ENCODE measurements at regions not wholly inside any gene's neighbourhood (a gene's known extent, or its start where the extent isn't known, plus 50 kb on each side); places are given as distances from the start of the nearest gene placed in this dataset.

DNA sequence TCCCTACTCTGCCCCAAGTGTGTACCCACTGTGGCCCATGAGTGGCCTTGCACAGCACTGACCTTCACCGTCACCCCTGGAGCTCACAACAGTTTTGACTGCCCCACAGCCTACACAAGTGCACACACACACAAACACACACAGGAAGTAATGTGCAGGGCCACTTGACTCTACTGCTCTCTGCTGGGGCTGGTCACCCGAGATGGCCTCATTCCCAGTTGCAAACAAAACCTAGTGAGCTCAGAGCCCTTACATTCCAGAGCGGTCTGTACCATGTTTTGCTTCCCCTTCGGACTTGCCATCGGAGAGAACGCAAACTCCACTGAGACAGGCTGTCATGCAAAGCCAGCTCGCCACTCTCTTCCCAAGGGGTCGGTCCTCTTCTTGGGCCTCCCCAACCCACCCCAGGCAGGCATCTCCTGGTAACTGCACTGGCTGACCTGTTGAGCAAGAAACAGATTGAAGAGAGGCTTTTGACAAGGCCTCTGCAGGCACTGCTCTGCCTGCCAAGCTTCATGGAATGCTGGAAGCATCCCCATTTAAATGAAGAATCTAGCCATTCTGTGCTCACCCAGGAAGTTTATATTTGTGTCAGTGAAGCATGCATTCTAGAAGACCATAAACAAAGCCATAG, 232.0 kb upstream of the IGF1R start:
- H3K9ac ChIP-seq (ENCODE audit: insufficient read depth in 1 of 2, low read depth in 2 of 2, low read length in 2 of 2): no peak overlapping the region
- in situ Hi-C loops (cut with MboI): loop anchor here (10.0 kb wide), 1 partner anchor 112 kb away; no protein-coding TSS in a partner anchor
- TF ChIP-seq CBFA2T2 (conservative IDR thresholded peaks at IDR 0.05) (no peak), STAG1 (CRISPR knock-in tag; IDR thresholded peaks at IDR 0.05; ENCODE audit: borderline replicate concordance) (no peak), POLR2G (IDR thresholded peaks at IDR 0.05; ENCODE audit: low read depth, low read length) (no peak), ZC3H4 (CRISPR knock-in tag; IDR thresholded peaks at IDR 0.05; ENCODE audit: borderline replicate concordance) (no peak), DNMT1 (IDR thresholded peaks at IDR 0.05) (no peak), ETV1 (tag; conservative IDR thresholded peaks at IDR 0.05; ENCODE audit: low read depth) (no peak), ZSCAN32 (CRISPR knock-in tag; IDR thresholded peaks at IDR 0.05) (no peak), ATF1 (CRISPR knock-in tag; IDR thresholded peaks at IDR 0.05) (no peak), ATF1 (tag; IDR thresholded peaks at IDR 0.05) (no peak), OTX1 (CRISPR knock-in tag; IDR thresholded peaks at IDR 0.05) (no peak), NFATC3 (IDR thresholded peaks at IDR 0.05) (no peak), ZSCAN29 (IDR thresholded peaks at IDR 0.05) (no peak)
- TF ChIP-seq, protein P1, sequence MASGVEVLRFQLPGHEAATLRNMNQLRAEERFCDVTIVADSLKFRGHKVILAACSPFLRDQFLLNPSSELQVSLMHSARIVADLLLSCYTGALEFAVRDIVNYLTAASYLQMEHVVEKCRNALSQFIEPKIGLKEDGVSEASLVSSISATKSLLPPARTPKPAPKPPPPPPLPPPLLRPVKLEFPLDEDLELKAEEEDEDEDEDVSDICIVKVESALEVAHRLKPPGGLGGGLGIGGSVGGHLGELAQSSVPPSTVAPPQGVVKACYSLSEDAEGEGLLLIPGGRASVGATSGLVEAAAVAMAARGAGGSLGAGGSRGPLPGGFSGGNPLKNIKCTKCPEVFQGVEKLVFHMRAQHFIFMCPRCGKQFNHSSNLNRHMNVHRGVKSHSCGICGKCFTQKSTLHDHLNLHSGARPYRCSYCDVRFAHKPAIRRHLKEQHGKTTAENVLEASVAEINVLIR (CRISPR knock-in tag; IDR thresholded peaks at IDR 0.05): no peak
- TF ChIP-seq, protein P2, sequence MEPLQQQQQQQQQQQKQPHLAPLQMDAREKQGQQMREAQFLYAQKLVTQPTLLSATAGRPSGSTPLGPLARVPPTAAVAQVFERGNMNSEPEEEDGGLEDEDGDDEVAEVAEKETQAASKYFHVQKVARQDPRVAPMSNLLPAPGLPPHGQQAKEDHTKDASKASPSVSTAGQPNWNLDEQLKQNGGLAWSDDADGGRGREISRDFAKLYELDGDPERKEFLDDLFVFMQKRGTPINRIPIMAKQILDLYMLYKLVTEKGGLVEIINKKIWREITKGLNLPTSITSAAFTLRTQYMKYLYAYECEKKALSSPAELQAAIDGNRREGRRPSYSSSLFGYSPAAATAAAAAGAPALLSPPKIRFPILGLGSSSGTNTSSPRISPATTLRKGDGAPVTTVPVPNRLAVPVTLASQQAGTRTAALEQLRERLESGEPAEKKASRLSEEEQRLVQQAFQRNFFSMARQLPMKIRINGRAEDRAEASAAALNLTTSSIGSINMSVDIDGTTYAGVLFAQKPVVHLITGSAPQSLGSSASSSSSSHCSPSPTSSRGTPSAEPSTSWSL (CRISPR knock-in tag; IDR thresholded peaks at IDR 0.05; ENCODE audit: borderline replicate concordance): no peak
- TF ChIP-seq, protein P3, sequence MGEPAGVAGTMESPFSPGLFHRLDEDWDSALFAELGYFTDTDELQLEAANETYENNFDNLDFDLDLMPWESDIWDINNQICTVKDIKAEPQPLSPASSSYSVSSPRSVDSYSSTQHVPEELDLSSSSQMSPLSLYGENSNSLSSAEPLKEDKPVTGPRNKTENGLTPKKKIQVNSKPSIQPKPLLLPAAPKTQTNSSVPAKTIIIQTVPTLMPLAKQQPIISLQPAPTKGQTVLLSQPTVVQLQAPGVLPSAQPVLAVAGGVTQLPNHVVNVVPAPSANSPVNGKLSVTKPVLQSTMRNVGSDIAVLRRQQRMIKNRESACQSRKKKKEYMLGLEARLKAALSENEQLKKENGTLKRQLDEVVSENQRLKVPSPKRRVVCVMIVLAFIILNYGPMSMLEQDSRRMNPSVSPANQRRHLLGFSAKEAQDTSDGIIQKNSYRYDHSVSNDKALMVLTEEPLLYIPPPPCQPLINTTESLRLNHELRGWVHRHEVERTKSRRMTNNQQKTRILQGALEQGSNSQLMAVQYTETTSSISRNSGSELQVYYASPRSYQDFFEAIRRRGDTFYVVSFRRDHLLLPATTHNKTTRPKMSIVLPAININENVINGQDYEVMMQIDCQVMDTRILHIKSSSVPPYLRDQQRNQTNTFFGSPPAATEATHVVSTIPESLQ (CRISPR knock-in tag; IDR thresholded peaks at IDR 0.05): no peak
- TF ChIP-seq, protein P4, sequence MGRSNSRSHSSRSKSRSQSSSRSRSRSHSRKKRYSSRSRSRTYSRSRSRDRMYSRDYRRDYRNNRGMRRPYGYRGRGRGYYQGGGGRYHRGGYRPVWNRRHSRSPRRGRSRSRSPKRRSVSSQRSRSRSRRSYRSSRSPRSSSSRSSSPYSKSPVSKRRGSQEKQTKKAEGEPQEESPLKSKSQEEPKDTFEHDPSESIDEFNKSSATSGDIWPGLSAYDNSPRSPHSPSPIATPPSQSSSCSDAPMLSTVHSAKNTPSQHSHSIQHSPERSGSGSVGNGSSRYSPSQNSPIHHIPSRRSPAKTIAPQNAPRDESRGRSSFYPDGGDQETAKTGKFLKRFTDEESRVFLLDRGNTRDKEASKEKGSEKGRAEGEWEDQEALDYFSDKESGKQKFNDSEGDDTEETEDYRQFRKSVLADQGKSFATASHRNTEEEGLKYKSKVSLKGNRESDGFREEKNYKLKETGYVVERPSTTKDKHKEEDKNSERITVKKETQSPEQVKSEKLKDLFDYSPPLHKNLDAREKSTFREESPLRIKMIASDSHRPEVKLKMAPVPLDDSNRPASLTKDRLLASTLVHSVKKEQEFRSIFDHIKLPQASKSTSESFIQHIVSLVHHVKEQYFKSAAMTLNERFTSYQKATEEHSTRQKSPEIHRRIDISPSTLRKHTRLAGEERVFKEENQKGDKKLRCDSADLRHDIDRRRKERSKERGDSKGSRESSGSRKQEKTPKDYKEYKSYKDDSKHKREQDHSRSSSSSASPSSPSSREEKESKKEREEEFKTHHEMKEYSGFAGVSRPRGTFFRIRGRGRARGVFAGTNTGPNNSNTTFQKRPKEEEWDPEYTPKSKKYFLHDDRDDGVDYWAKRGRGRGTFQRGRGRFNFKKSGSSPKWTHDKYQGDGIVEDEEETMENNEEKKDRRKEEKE (IDR thresholded peaks at IDR 0.05; ENCODE audit: borderline replicate concordance in 1 of 2, control insufficient read depth in 1 of 2, low read depth in 2 of 2, low read length in 1 of 2): no peak
- H3K27ac ChIP-seq (ENCODE audit: extremely low read depth, low read depth, low read length): no peak overlapping the region
- ATAC-seq: no peak
- ChIA-PET CTCF (ENCODE audit: low intra/inter-chr PET ratio) (no interaction called here), POLR2A (interaction anchor here (0.5 kb wide), 1 partner anchor 9 kb away, joined by 5 read pairs; no protein-coding TSS in a partner anchor)
- intact Hi-C loops (cut with micrococcal nuclease): no loop called here
- H3K36me3 ChIP-seq (ENCODE audit: control insufficient read depth, insufficient read depth, low read length): no peaks in the 10 kb centered on the region
- H3K27me3 ChIP-seq (ENCODE audit: control insufficient read depth in 2 of 2, insufficient read depth in 2 of 2, low read length in 2 of 2): peaks cover 4 to 25% of the 10 kb centered on the region in 2 experiments
- H3K9me3 ChIP-seq (replicated peaks; ENCODE audit: control insufficient read depth, insufficient read depth, low read depth, low read length): no peaks in the 10 kb centered on the region
- FAIRE-seq: no peak
- no peaks in the 10 kb centered on the region for H3K79me2 ChIP-seq (ENCODE audit: control insufficient read depth, insufficient read depth, low read length)
- 0% methylated on average over 8 of the region's 8 CpGs for WGBS (ENCODE audit: insufficient coverage, low coverage, missing lambda C conversion rate)
- H3K9me1 ChIP-seq (ENCODE audit: control insufficient read depth, insufficient read depth, low read length): no peaks in the 10 kb centered on the region
- H3K4me3 ChIP-seq: no peak overlapping the region
- no TSS peak for BruUV-seq (replicated peaks)
- no peak overlapping the region for H2AFZ ChIP-seq (ENCODE audit: low read depth, low read length)
- H3K4me2 ChIP-seq (ENCODE audit: insufficient read depth, low read length): no peak overlapping the region
- peaks cover 0 to 4% of the 10 kb centered on the region in 2 experiments; a peak in 1 of 5 replicates for H3K4me1 ChIP-seq (replicated peaks in 1 of 2; ENCODE audit: control insufficient read depth in 2 of 2, insufficient read depth in 2 of 2, low read length in 2 of 2)
- DNase-seq (ENCODE audit: extremely low read depth in 1 of 4, low spot score in 3 of 4): no peak
- H4K20me1 ChIP-seq (replicated peaks; ENCODE audit: control insufficient read depth, insufficient read depth, low read length): no peaks in the 10 kb centered on the region
